HG03432 (cell line): ENCODE measurements at regions not wholly inside any gene's neighbourhood (a gene's known extent, or its start where the extent isn't known, plus 50 kb on each side); places are given as distances from the start of the nearest gene placed in this dataset.

ENCODE experiments used
- ATAC-seq: cut with Tn5 transposase; IDR thresholded peaks from one replicate; pipeline ENCODE4 v1.9.1; 2021; ENCODE audit warnings: mild to moderate bottlenecking, moderate library complexity; ENCODE audit not compliant: unreplicated experiment

DNA sequence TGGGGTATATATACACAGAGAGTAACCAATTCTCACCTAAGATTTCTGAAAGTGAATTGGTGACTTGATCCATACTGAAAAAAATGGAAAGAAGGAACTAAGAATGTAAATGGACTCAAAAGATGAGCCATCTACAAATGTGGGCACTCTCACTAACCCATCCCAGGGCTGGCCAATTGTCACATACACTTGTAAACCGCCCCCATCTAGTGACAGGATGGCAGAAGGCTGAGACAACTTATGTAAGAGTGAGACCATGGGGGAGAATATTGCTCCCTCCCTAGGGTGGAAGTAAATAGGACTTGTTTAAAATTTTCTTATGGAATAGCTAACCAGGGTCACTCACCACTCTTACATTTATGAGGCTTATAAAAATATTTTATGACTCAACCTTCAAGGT is 377.1 kb upstream of the ISX start:
- no peak for ATAC-seq

- ATAC-seq: no peak
Measured at GRCh38 chr22:34696557-34696956, 369.4 kb upstream of the ISX start.

DNA sequence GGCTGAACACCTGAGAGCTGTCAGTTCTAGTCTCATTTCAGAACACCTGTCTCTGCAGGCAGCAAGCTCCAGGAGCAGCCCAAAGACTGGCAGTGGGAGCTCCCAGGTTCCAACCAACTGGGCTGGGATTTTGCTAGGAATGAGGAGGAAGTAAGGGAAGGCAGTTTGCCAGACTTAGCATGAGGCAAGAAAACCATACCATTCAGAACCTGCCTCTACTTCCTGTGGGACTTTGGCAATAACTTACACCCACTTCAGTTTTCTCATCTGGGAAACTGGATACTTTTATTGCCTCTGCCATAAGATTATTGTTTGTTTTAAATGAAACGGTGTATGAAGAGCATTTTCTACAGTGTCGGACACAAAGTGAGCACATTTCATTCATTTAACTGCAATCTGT is 363.7 kb upstream of the ISX start:
- ATAC-seq: no peak

GRCh38 chr22:34709641-34710040 is 356.3 kb upstream of the ISX start:
- ATAC-seq: no peak

GRCh38 chr22:34722901-34723300 is 343.1 kb upstream of the ISX start:
- no peak for ATAC-seq

- ATAC-seq: no peak
Measured at GRCh38 chr22:34736081-34736480, 329.9 kb upstream of the ISX start.

GRCh38 chr22:34738661-34739400 is 327.1 kb upstream of the ISX start:
- no peak for ATAC-seq

DNA sequence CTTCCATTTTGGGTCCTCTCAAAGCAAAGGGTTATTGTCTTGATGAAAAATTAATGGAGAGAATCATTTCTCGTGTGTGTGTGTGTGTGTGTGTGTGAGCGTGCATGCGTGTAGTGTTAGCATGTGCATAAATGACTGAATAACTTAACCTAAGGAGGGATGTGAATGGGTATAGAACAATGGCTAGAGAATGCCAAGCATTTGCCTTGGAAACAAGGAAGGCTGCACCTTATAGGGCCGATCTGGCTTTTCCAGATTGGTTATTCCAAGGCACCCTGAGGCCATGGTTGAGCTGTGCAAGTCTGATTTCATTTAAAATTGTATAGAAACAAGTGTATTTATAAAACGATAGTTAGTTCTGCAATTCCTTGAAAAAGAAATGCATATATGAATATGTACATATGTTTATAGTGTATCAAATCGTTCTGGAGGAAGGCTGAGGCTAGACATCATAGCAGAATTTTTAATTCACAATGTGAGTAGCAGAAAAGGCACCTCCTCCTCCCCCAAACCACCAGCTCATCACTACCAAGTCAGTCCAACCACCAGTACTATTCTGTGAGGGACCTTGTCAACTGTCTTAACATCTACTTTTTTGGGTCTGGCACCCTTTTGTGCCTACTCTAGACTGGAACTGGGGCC is 322.7 kb upstream of the ISX start:
- ATAC-seq: no peak

- ATAC-seq: no peak
Measured at GRCh38 chr22:34760276-34761008, 305.5 kb upstream of the ISX start.

- ATAC-seq: no peak
Measured at GRCh38 chr22:34761111-34761510, 304.8 kb upstream of the ISX start.

DNA sequence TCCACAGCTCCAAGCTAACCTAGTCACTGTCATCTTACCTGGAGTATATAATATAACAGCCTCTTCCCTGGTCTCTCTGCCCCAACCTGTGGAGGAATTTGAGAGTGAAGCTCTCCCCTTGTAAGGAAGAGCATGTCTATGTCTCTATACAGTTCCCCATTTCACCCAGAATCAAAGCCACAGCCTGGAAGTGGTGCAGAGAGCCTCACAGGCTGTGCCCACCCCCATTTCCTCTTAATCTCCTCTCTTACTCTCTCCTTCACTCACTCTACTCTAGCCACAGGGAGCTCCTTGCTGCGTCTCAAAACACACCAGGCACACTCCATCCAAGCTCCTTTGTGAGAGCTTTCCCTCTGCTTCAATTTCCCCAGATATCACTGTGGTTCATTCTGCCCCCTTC is 302.5 kb upstream of the ISX start:
- no peak for ATAC-seq

DNA sequence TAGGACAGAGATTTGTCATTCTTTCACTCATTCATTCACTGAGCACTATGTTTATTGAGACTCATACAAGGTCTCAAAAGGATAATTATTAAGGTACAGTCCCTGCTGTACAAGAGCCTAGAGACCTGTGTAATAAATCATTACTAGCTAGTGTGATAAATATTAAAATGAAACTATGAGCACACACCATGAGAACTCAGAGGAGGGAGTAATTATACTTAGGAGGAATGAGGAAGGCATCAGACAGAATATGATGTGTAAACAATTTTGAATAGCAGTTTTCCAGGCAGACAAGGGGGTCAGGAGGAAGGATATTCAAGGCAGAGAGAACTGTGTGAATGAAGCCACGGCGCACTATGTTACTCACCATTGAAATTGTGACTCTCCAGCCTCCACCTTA is 300.8 kb upstream of the ISX start:
- no peak for ATAC-seq

DNA sequence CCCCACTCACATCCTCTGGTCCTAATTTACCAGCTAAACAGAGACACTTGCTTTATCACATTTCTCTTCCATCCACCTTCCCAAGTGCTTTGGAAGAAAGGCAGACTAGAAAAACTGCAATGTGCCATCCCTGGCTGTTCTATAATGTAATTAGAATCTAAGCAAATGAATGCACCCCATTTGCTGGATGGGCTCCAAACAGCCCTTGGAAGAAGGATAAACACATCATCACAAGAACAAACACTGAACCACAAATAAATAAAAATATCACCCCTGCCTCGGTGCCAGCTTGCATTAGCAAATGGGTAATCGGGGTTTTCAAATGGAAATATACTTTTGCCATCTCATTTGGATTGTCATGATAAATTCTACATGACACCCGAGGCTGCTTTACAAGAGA is 296.6 kb upstream of the ISX start:
- ATAC-seq: no peak

GRCh38 chr22:34776817-34777216 is 289.1 kb upstream of the ISX start:
- ATAC-seq: no peak

DNA sequence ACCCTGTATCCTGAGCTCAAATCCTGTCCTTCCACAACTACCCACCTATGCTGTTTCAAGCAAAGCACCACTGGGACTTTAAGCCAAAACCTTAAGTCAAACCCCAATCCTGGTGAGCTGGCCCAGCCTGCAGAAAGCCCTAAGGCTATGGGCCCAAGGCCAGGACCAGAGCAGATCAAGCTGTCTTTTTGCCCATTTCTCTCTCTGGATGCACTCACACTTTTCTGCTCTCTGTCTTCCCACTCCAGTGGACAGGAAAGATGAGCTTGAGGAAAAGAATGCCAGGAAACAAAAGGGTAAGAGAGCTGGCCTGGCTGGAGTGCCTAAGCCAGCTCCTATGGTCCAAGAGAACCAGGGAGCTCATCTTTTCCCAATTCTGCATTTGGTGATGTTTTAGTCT is 284.3 kb upstream of the ISX start:
- no peak for ATAC-seq

DNA sequence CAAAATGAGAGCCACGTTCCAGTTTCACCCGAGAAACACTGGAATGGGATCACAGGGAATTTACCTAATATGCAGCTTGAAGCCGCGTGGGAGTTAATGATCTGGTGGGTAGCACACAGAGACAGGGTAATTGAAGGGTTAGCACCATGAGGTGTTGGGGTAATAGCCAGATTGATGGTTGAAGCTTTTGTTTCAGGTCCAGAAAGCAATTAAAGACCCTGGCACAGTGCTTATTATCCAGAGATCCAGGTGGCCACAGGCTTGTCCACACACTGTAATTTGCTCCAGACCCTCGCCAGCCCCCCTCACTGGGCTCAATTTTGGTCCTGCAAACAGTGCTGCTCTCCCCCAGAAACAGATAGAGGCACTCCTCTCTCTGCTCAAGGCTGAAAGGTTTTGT is 282.5 kb upstream of the ISX start:
- ATAC-seq: no peak

- no peak for ATAC-seq
Measured at GRCh38 chr22:34784056-34784455, 281.9 kb upstream of the ISX start.

DNA sequence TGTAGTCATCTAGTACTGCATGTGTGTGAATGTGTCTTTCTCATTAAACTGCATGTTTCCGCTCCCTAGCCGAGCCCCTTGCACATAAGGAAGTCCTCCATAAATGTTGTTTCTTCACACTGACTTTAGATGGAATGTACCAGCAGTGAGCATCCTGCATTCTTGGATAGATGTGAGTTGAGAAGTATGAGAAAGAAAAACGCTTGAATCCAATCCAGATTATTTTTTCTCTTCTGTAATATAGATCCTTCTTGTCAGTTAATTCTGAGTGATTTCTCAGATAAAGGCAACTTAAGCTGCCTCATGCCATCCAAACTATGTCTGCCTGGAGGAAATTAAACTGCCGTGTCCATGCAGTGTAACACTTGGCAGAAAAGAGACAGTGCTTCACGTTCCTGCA is 268.1 kb upstream of the ISX start:
- ATAC-seq: no peak

- ATAC-seq: no peak
Measured at GRCh38 chr22:34798605-34799004, 267.4 kb upstream of the ISX start.

- no peak for ATAC-seq
Measured at GRCh38 chr22:34800260-34800980, 265.5 kb upstream of the ISX start.

DNA sequence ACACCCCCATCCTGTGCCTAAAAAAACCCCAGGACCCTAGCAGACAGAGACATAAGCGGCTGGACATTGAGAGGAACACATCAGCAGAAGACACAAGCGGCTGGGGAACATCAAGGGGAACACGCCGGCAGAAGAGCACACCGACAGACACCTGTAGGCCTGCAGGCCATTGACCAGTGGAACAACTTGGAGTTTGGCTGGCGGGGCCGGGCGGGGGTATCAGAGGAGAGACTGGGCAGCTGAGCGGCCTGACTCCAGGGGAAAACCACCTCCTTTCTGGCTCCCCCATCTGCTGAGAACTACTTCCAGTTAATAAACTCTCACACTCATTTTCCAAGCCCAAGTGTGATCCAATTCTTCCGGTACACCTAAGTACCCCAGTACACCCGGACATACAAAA is 264.7 kb upstream of the ISX start:
- no peak for ATAC-seq

GRCh38 chr22:34804091-34804490 is 261.9 kb upstream of the ISX start:
- no peak for ATAC-seq
